NCI-H460 (cell line): ENCODE measurements at regions not wholly inside any gene's neighbourhood (a gene's known extent, or its start where the extent isn't known, plus 50 kb on each side); places are given as distances from the start of the nearest gene placed in this dataset.

Source experiments
- DNase-seq: peaks from one replicate; pipeline ENCODE4 v3.0.0-alpha.2; 2016; ENCODE audit warnings: low read depth; ENCODE audit errors: extremely low read depth

GRCh38 chr22:19574247-19574646 is 50.0 kb upstream of the CLDN5 start:
- no peak for DNase-seq

- no peak for DNase-seq
Observed at GRCh38 chr22:19576460-19577421, 52.5 kb upstream of the CLDN5 start.

GRCh38 chr22:19577422-19577966 is 53.3 kb upstream of the CLDN5 start:
- DNase-seq: no peak

- DNase-seq: no peak
Observed at GRCh38 chr22:19578180-19579004, 54.2 kb upstream of the CLDN5 start.

GRCh38 chr22:19579115-19579811 is 55.1 kb upstream of the CLDN5 start:
- DNase-seq: no peak

GRCh38 chr22:19579880-19580279 is 55.7 kb upstream of the CLDN5 start:
- DNase-seq: no peak

GRCh38 chr22:19580291-19580890 is 56.2 kb upstream of the CLDN5 start:
- no peak for DNase-seq

- DNase-seq: no peak
Observed at GRCh38 chr22:19582033-19582693, 58.0 kb upstream of the CLDN5 start.

GRCh38 chr22:19586922-19587684 is 62.9 kb upstream of the CLDN5 start:
- no peak for DNase-seq

- no peak for DNase-seq
Observed at GRCh38 chr22:19590696-19591095, 66.5 kb upstream of the CLDN5 start.

- no peak for DNase-seq
Observed at GRCh38 chr22:19591568-19591967, 67.4 kb upstream of the CLDN5 start.

GRCh38 chr22:19592464-19592863 is 68.3 kb upstream of the CLDN5 start:
- no peak for DNase-seq

GRCh38 chr22:19593991-19594569 is 69.9 kb upstream of the CLDN5 start:
- no peak for DNase-seq

- DNase-seq: no peak
Observed at GRCh38 chr22:19595532-19595931, 71.3 kb upstream of the CLDN5 start.

GRCh38 chr22:19596680-19597398 is 72.6 kb upstream of the CLDN5 start:
- no peak for DNase-seq

- no peak for DNase-seq
Observed at GRCh38 chr22:19597399-19597735, 73.2 kb upstream of the CLDN5 start.

GRCh38 chr22:19598054-19598855 is 74.0 kb upstream of the CLDN5 start:
- DNase-seq: no peak
